MG63 (cell line): ENCODE measurements at regions not wholly inside any gene's neighbourhood (a gene's known extent, or its start where the extent isn't known, plus 50 kb on each side); places are given as distances from the start of the nearest gene placed in this dataset.
A peak's percentile ranks its signal among the peaks of the same experiment; 100 is the strongest.

ENCODE experiments used
- DNase-seq: peaks from one replicate; pipeline ENCODE4 v3.0.0-alpha.2; 2020
- H3K27me3 ChIP-seq: fragments of 250-450 bp; sonication (Bioruptor Pico); 2 replicates; pipeline ENCODE4 v1.5.1; 2020; ENCODE audit warnings: mild to moderate bottlenecking, moderate library complexity
- H3K36me3 ChIP-seq: fragments of 250-450 bp; sonication (Bioruptor Pico); 2 replicates; pipeline ENCODE4 v1.5.1; 2020; ENCODE audit warnings: mild to moderate bottlenecking, moderate library complexity
- H3K4me3 ChIP-seq: fragments of 250-450 bp; sonication (Bioruptor Pico); 2 replicates; pipeline ENCODE4 v1.5.1; 2020; ENCODE audit warnings: mild to moderate bottlenecking, moderate library complexity
- H3K9me3 ChIP-seq: fragments of 250-450 bp; sonication (Bioruptor Pico); 2 replicates; pipeline ENCODE4 v1.5.1; 2020; ENCODE audit warnings: mild to moderate bottlenecking, moderate library complexity

GRCh38 chr9:32218100-32218767 lies 166.2 kb upstream of the ACO1 start:
- no peak overlapping the region for H3K4me3 ChIP-seq
- no peaks in the 10 kb centered on the region for H3K27me3 ChIP-seq
- no peak for DNase-seq
- H3K9me3 ChIP-seq, result no peaks in the 10 kb centered on the region
- no peaks in the 10 kb centered on the region for H3K36me3 ChIP-seq

- no peak for DNase-seq
These were observed 163.7 kb upstream of the ACO1 start for GRCh38 chr9:32220750-32221149.

GRCh38 chr9:32234451-32234850 lies 150.0 kb upstream of the ACO1 start:
- Histone ChIP-seq H3K9me3 (no peaks in the 10 kb centered on the region), H3K27me3 (no peaks in the 10 kb centered on the region), H3K36me3 (no peaks in the 10 kb centered on the region), H3K4me3 (no peak overlapping the region)
- no peak for DNase-seq

More at GRCh38 chr9:32220750-32221149, 163.7 kb upstream of the ACO1 start:
- Histone ChIP-seq H3K9me3 (no peaks in the 10 kb centered on the region), H3K4me3 (no peak overlapping the region), H3K27me3 (no peaks in the 10 kb centered on the region), H3K36me3 (no peaks in the 10 kb centered on the region)

GRCh38 chr9:32247168-32247567 lies 137.3 kb upstream of the ACO1 start:
- H3K9me3 ChIP-seq, result no peaks in the 10 kb centered on the region
- H3K4me3 ChIP-seq, result no peak overlapping the region
- no peak for DNase-seq
- no peaks in the 10 kb centered on the region for H3K27me3 ChIP-seq
- no peaks in the 10 kb centered on the region for H3K36me3 ChIP-seq

- Histone ChIP-seq H3K9me3 (no peaks in the 10 kb centered on the region), H3K4me3 (no peak overlapping the region), H3K36me3 (no peaks in the 10 kb centered on the region), H3K27me3 (no peaks in the 10 kb centered on the region)
- no peak for DNase-seq
These were observed 136.2 kb upstream of the ACO1 start for GRCh38 chr9:32248189-32248712.

- Histone ChIP-seq H3K9me3 (no peaks in the 10 kb centered on the region), H3K4me3 (no peak overlapping the region), H3K27me3 (no peaks in the 10 kb centered on the region), H3K36me3 (no peaks in the 10 kb centered on the region)
- peak; percentile 27 for DNase-seq
These were observed 132.9 kb upstream of the ACO1 start for GRCh38 chr9:32251539-32251938.

- Histone ChIP-seq H3K27me3 (no peaks in the 10 kb centered on the region), H3K4me3 (no peak overlapping the region), H3K36me3 (no peaks in the 10 kb centered on the region), H3K9me3 (no peaks in the 10 kb centered on the region)
- DNase-seq, result no peak
These were observed 130.7 kb upstream of the ACO1 start for GRCh38 chr9:32253731-32254130.

GRCh38 chr9:32255026-32255425 lies 129.4 kb upstream of the ACO1 start:
- no peak overlapping the region for H3K4me3 ChIP-seq
- H3K9me3 ChIP-seq, result no peaks in the 10 kb centered on the region
- no peaks in the 10 kb centered on the region for H3K36me3 ChIP-seq
- no peak for DNase-seq
- no peaks in the 10 kb centered on the region for H3K27me3 ChIP-seq

GRCh38 chr9:32258482-32258881 lies 126.0 kb upstream of the ACO1 start:
- no peaks in the 10 kb centered on the region for H3K36me3 ChIP-seq
- H3K27me3 ChIP-seq, result no peaks in the 10 kb centered on the region
- H3K4me3 ChIP-seq, result no peak overlapping the region
- H3K9me3 ChIP-seq, result no peaks in the 10 kb centered on the region
- no peak for DNase-seq

- Histone ChIP-seq H3K4me3 (no peak overlapping the region), H3K9me3 (no peaks in the 10 kb centered on the region), H3K36me3 (no peaks in the 10 kb centered on the region), H3K27me3 (no peaks in the 10 kb centered on the region)
- DNase-seq, result no peak
These were observed 124.1 kb upstream of the ACO1 start for GRCh38 chr9:32260151-32260862.

- H3K9me3 ChIP-seq, result no peaks in the 10 kb centered on the region
- H3K27me3 ChIP-seq, result no peaks in the 10 kb centered on the region
- no peaks in the 10 kb centered on the region for H3K36me3 ChIP-seq
- peak; percentile 37 for DNase-seq
- no peak overlapping the region for H3K4me3 ChIP-seq
These were observed 120.1 kb upstream of the ACO1 start for GRCh38 chr9:32264170-32264864.

- Histone ChIP-seq H3K36me3 (no peaks in the 10 kb centered on the region), H3K4me3 (no peak overlapping the region), H3K9me3 (no peaks in the 10 kb centered on the region), H3K27me3 (no peaks in the 10 kb centered on the region)
- DNase-seq, result no peak
These were observed 119.4 kb upstream of the ACO1 start for GRCh38 chr9:32265037-32265436.

GRCh38 chr9:32278991-32279390 lies 105.5 kb upstream of the ACO1 start:
- H3K27me3 ChIP-seq, result no peaks in the 10 kb centered on the region
- no peaks in the 10 kb centered on the region for H3K36me3 ChIP-seq
- H3K9me3 ChIP-seq, result no peaks in the 10 kb centered on the region
- H3K4me3 ChIP-seq, result no peak overlapping the region
- DNase-seq, result no peak

GRCh38 chr9:32289756-32290155 lies 94.7 kb upstream of the ACO1 start:
- H3K36me3 ChIP-seq, result no peaks in the 10 kb centered on the region
- no peaks in the 10 kb centered on the region for H3K9me3 ChIP-seq
- DNase-seq, result no peak
- no peak overlapping the region for H3K4me3 ChIP-seq
- no peaks in the 10 kb centered on the region for H3K27me3 ChIP-seq

- Histone ChIP-seq H3K9me3 (no peaks in the 10 kb centered on the region), H3K4me3 (no peak overlapping the region), H3K36me3 (no peaks in the 10 kb centered on the region), H3K27me3 (no peaks in the 10 kb centered on the region)
- DNase-seq, result peak; percentile 4
These were observed 93.1 kb upstream of the ACO1 start for GRCh38 chr9:32291370-32291769.

- Histone ChIP-seq H3K27me3 (no peaks in the 10 kb centered on the region), H3K9me3 (no peaks in the 10 kb centered on the region), H3K36me3 (no peaks in the 10 kb centered on the region), H3K4me3 (no peak overlapping the region)
- peak; percentile 20 for DNase-seq
These were observed 91.8 kb upstream of the ACO1 start for GRCh38 chr9:32292611-32293010.

- no peak for DNase-seq
- Histone ChIP-seq H3K4me3 (no peak overlapping the region), H3K27me3 (no peaks in the 10 kb centered on the region), H3K36me3 (no peaks in the 10 kb centered on the region), H3K9me3 (no peaks in the 10 kb centered on the region)
These were observed 91.4 kb upstream of the ACO1 start for GRCh38 chr9:32293091-32293490.
